H1 (cell line): ENCODE measurements at regions not wholly inside any gene's neighbourhood (a gene's known extent, or its start where the extent isn't known, plus 50 kb on each side); places are given as distances from the start of the nearest gene placed in this dataset.

ENCODE experiments used
- ASH2L ChIP-seq: fragments of 200-600, 300-600 bp; sonication (generic); IDR thresholded peaks from one replicate; pipeline ENCODE4 v1.7.1; 2017; ENCODE audit warnings: low read length
- CEBPB ChIP-seq: IDR thresholded peaks from 2 replicates; pipeline ENCODE4 v1.6.1; 2012; ENCODE audit warnings: low read depth, low read length
- CTBP2 ChIP-seq: IDR thresholded peaks from 2 replicates; pipeline ENCODE4 v1.7.0; 2011; ENCODE audit warnings: borderline replicate concordance, mild to moderate bottlenecking, moderate library complexity, mixed read lengths, low read length; ENCODE audit not compliant: insufficient read depth, insufficient read length
- HDAC2 ChIP-seq, 2 experiments: fragments of 300-600 bp in 1 of 2; sonication (generic) in 1 of 2; IDR thresholded peaks; 2 replicates each; pipeline ENCODE4 v1.6.1; 2011 to 2012; ENCODE audit warnings: low read depth in 2 of 2, low read length in 2 of 2, mild to moderate bottlenecking in 2 of 2, moderate library complexity in 2 of 2, borderline replicate concordance in 1 of 2, inconsistent platforms in 1 of 2
- RXRA ChIP-seq: IDR thresholded peaks from 2 replicates; pipeline ENCODE4 v1.6.1; 2011; ENCODE audit warnings: low read depth, mild to moderate bottlenecking, low read length, moderate library complexity; ENCODE audit not compliant: insufficient read depth
- SIN3A ChIP-seq, 2 experiments: IDR thresholded peaks in 1 of 2; conservative IDR thresholded peaks in 1 of 2; 2 replicates each; pipeline ENCODE4 v1.6.1; 2011 to 2012; ENCODE audit warnings: low read length in 2 of 2, improper control_type of control experiment in 1 of 2, low read depth in 1 of 2, mild to moderate bottlenecking in 1 of 2

DNA sequence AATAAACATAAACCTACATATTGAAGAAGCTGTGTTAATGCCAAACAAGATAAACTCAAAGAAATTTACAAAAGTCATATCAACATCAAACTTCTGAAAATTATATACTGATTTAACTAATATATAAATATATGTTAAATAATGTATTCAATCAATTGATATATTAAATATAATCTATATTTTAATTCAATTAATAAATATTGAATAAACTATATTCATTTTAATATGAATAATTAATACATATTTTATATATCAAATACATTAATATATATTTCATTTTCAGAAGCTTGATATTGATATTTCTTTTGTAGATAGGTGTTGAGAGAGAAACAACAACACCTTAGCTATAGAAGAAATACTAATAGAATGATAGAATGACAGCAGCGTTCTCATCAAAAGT is 768.1 kb downstream of the MECOM start (continued):
- no peak for TF ChIP-seq CTBP2
- no peak for TF ChIP-seq RXRA
- no peak for TF ChIP-seq CEBPB
- no peak for TF ChIP-seq HDAC2 (IDR thresholded peaks at IDR 0.05; ENCODE audit: borderline replicate concordance in 1 of 2, low read depth in 2 of 2, low read length in 2 of 2)
- TF ChIP-seq ASH2L: no peak
- TF ChIP-seq SIN3A (conservative IDR thresholded peaks at IDR 0.05 in 1 of 2, IDR thresholded peaks at IDR 0.05 in 1 of 2; ENCODE audit: low read depth in 1 of 2, low read length in 2 of 2): no peak
